NCI-H1694 treated with DMSO at 0.1 percent for 48 hours (cell line): ENCODE measurements at regions not wholly inside any gene's neighbourhood (a gene's known extent, or its start where the extent isn't known, plus 50 kb on each side); places are given as distances from the start of the nearest gene placed in this dataset.

Experiments used
- DNase-seq: peaks from one replicate; lab custom pipeline; 2025; lab: John Stamatoyannopoulos, UW

DNA sequence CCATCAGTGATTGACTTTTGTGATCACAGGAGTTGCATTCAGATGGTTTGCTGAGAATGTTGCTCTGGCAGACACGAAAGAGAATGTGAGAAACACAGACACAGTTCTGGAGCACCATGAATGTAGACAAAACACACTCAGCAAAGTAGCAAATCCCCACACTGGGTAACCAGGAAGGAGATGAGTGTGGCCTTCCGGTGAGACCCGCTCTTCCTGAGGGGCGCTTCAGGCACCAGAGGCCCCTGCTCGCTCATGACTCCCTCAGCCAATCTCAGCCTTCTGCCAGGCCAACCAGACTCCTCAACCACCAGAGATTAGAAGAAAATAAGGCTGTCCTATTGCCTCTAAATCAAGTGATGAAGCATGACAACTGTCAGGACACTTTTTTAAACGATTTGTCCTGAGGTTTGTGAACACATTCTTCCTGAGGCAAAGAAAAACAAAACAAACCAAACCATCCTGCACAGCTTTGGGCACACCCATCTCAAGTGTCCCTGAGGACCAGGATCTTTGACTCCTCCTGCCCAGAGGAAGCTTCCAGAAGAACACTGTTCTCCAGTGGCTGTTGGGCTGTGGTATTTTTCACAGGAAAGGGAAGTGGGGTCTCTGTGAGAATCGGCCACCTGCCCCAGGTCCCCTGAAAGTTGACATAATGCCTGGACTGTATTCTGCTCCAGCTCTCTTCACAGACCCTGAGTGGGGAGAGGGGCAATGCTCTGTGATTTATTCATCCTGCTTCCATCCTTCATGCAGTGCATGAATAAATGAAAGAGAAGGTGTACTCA is 152.8 kb downstream of the BCL11A start:
- DNase-seq, result no peak

DNA sequence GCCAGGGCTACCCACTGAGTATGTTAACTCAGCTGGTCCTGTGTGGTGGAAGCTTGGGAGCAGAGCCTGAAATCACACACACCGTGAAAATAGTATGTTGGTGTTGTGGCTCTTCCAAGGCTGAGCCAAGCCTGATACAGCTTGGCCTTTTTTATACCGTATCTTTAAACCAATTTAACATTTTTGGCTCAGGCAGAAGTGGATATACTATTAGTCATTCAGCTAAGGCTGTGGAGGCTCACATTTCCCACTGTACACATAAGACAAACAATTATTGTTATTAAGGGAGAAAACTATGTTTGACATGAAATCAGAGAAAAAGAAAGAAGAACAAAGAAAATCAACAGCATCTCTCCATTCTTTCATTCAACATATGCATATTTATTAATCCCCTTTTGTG is 159.0 kb downstream of the BCL11A start:
- no peak for DNase-seq

DNA sequence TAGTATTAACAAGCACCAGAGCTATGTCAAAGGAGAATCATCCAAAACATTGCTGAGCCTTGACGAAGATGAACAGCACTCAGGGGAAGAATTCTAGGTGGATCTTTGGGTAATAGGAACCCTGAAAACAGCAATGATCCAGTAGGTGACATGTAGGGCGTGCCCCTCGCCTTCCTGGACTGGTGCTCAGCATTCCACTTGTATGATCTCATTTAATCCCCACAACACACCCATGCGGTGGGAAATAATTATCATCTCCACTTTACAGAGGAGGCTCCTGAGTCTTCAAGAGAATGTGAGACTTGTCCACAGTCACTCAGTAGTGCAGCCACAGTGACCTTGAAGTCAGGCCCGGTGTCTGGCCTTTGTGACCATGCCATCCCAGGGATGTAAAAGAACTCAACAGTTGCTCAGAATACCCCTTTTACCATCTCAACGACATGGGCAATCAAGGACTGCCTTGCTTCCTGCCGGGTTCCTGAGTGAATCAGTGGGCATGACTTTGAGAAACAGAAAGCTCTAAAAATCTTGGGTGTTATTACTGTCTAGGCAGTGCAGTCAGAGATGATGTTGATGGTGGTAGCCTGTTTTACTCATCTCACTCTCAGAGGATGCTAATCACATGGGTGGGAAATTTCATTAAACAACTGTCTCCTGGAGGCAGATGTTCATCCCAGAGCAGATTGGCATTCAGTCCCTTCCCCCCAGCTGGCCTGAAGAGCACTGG is 161.6 kb downstream of the BCL11A start:
- DNase-seq, result no peak

DNA sequence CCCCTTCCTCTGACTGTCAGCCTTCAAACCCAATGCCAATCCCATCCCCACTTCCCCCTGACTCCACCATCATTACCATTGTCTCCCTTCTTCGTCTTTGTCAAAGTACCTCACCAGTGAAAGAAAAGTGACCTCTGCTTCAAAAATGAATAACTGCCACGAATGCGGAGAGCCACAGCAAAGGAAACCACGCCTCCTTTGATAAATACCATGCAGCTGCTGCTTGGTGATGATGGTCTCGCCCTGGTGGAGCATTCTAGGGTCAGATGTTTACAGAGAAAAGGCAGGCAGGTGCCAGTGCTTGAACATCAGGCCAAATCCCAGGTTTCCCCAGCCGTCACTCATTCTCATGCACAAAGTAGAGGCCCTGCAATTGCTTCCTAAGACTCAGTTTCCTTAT is 162.2 kb downstream of the BCL11A start:
- DNase-seq, result no peak

DNA sequence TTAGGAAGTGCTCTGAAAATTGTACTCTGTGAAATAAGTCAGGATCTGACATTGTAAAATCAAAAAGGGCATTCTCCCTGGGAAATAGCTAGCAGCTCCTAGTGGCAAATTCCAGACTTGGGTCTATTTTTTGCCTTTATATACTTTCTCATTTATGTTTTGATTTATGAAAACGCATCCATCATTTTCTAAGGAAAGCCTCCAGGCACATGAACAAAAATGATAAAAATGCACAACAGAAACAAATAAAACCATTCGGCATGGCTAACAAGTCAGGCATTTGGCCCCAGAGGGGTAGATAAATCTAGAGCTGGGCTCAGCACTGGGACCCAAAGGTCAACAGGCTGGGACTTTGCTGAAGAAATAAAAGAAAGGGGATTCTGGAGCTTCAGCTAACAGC is 167.0 kb downstream of the BCL11A start:
- DNase-seq, result no peak

DNA sequence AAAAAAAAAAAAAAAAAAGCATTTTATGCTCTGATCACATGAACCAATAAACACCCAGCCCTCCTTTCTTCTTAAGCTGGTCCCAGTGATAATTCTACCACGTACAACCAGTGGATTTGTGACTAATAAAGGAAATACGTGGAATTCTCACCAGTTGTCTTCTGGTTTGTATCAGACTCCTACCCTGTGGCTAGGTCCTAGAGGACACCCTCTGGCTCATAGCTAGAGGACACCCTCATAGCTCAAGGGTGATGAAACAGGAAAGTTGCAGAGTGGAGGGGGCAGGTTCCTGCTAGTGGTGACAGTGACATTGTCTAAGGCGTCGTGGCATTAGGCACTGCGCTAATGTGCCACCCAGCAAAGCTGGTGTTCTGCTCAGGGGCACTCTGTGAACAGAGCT is 167.8 kb downstream of the BCL11A start:
- no peak for DNase-seq

DNA sequence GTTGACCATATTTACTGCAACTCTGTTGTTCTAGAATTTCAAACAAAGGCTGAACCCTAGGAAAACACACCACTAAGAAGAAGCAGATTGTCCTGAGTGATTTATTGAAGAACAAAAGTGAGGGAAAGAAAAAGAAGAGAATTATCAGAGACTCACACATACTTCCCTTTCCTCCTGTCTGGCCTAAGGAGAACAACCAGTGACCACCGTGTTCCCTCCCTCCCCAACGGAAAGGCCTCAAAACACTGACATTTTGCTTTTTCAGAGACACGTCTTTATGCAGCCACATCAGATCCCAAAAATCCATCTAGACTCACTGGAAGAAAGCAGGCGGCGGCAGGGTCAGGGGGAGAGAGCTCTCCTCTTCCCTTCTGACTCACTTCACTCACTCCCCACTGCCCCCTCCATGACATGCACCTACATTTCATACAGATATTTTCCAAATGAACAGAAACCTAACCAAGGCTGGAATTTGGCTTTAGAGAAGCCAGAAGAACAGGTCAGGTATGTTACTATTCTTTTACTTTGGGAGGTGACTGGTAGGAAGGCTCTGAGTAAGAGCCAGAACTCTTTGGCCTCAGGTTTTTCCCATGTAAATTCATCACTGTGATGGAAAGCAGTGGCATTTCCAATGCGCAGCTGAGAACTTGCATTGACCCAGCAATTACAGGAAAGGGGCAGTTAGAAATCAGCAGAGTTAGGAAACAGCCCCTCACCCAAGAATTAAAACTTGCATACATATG is 169.9 kb downstream of the BCL11A start:
- no peak for DNase-seq

DNA sequence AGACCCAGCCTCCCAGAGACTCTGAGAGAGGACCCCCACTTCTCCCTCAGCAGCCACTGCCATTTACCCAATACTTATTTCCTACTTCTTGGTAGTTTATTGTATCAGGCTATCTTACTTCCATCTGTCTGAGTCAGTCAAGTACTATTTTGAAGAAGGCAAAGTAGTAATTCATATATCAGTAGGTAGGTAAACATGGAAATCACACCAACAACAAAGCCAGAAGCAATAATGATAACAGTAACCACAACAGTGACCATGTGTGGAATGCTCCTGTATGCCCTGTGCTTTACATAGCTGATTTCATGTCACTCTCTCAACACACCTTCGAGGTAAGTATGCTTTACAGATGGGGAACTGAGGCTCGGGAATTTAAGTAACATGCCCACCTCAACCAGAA is 173.0 kb downstream of the BCL11A start:
- no peak for DNase-seq

DNA sequence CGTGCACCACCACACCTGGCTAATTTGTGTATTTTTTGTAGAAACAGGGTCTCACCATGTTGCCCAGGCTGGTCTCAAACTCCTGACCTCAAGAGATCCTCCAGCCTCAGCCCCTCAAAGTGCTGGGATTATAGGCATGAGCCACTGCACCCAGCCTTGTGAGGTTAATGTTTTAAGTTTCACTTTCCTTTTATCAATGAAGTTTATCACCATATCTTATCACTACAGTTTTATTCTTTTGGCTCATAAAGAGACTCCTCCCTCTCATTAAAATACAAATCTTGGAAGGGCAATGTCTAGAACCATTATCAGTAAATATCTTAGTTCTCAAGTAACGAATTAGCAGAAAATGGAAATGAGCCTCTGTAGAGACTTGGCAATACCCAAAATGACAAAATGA is 173.8 kb downstream of the BCL11A start:
- no peak for DNase-seq

DNA sequence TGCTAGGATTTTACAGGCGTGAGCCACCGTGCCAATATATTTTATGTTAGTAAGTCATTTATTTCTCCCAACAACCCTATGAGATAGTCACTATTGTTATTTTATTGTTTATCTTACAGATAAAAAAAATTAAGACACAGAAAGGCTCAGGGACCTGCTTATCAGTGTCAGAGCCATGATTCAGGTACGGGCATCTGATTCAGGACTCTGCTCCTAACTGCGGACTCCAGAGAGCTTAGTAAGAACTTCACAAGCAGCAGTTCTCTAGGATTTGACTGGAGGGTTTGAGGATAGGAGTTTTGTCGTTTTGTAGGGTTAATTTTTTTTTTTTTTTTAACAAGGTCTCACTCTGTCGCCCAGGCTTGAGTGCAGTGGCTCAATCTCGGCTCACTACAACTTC is 174.2 kb downstream of the BCL11A start:
- DNase-seq, result no peak

DNA sequence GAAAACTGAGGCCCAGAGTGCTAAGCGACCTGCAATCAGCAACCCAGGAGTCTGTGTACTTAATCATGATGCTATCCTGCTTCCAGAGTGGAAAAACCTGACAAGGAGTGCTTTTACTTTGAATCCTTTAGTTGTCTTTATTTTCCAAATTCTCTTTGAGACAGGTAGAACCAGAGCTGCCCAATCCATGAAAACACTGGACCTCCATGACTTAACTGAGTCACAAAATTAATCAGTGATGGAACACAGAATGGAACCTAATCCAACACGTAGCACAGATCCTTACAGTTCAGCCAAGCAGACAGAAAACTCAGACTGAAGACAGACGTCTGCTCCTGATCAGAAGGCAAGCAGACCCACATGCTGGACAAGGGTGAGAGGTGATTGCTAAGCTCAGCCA is 175.6 kb downstream of the BCL11A start:
- no peak for DNase-seq

DNA sequence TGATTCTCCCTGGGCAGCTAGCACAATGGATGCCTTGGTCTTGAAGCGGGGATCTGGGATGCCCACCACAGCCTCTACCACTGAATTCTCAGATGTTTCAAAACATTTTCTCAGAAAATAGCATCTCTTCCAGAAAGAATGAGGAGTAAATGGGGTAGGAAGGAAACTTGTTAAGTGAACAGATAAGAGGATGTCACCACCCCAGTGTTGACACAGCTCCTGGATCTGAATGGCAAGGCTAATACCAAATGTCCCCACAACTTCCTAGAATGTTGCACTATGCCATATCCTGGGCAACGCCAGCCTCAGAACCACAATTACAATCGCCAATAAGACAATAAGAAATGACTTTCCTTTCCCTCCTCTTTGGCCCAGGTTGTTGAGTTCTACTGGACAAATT is 177.2 kb downstream of the BCL11A start:
- no peak for DNase-seq

DNA sequence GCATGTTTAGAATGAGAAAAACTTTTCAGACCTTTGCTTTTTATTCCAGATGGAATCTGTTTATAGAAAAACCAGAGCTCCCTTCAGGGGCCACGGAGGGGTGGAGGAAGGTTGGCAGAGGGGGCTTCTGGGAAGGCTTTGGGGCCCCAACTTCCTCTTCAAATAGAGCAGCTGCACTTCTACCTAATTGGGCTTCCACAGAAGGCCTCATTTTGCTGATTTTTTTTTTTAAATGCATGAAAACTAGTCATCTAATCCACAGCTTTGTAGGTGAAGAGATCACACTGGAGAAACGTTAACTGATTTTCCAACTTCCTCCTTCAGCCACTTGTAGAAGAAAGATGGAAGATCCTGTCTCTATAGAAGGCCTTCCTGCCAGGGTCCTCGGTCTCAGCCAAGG is 181.8 kb downstream of the BCL11A start:
- DNase-seq, result no peak

DNA sequence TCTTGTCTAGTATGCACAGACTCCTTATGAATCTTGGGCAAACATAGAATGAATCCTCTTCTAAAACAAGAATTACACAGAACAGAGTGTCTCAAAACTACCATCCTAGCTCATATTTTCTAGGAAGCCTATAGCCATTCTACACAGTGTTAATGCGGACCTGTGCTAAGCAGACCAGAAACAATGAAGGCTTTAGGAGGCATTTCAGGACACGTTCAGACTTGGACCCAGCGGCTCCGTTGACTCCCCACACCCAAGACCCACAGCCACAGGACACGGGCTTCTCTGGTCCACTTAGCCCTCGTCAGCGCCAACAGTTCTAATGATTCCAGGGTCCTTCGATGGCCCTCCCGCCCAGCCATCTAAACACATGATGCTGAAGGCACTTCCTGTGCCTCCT is 182.2 kb downstream of the BCL11A start:
- DNase-seq, result no peak

DNA sequence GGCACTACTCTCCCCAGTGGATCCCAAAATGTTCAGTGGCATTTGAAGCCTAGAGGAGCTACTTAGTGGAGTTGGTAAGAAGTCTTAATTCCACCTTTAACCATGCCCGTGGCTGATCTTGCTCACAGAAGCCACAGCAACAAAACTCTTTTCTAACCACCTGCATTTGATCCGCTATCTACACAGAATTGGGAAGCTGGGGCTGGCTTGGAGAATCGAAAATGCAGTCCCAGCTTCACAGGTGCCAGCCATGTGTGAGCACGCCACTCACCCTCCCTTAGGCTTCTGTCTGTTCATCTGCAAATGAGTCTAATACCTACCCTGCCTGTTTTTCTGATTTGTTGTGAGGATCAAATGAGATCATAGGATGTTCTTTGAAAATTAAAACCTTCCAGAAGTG is 182.6 kb downstream of the BCL11A start:
- no peak for DNase-seq

DNA sequence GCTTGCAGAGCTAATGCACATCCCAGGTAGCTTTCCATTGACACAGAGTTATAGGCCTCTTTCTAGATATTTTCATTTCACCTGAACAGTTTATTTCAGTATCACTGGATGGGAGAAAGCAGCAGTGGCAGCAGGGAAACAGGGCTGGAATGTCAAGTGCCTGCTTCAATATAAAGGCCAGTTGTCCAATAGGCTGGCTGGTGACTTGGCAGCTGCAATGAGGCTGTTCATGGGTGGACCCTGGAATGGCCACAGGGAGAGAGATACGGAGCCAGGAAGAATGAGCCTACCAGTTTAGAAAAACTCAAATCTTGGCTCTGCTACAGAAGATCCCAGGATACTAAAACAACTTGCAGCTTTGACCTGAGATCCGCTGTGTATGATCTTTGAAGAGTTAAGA is 185.0 kb downstream of the BCL11A start:
- no peak for DNase-seq

DNA sequence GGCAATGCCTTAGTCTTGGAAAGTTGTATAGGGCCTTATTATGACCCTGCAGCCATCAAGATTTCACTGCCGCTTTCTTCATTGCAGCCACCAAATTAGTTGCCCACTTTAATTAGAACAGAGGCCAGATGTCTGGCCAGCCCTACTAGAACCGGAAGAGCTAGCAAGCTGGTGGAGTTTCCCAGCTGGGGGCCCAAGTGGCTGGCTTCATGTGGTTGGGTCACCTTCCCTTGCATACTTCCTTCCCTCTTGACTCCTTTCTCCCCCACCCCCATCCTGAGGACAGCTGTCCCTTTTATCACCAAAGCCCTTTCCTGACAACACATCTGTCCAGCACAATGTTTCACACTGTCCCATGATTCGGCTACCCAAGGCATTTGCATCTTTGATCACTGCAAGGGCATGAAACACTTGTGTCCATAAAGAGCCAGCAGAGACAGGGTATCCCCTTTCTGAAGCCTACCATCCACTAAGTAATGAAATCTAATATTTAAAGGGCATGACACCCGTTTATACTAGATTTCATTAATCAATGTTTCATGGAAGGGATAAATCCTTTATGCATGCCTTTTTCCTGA is 187.2 kb downstream of the BCL11A start:
- DNase-seq, result no peak

DNA sequence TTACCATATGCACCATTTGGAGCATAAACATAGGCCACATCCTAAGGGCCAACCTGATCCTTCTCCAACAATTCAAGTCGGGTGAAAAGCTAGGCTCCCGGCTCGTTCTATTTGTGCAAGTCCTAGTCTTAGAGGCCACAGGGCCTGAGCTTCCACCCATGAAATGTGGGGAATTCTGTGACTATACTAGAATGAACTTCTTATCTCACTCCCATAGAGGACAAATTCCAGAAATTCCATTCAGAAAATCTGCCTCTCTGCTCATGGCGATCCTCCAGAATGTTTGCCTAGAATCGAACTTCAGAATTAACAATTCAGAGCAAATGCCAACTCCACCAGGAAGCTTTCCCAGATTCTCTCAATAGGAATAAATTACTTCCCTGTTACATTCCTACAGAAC is 187.9 kb downstream of the BCL11A start:
- DNase-seq, result no peak

DNA sequence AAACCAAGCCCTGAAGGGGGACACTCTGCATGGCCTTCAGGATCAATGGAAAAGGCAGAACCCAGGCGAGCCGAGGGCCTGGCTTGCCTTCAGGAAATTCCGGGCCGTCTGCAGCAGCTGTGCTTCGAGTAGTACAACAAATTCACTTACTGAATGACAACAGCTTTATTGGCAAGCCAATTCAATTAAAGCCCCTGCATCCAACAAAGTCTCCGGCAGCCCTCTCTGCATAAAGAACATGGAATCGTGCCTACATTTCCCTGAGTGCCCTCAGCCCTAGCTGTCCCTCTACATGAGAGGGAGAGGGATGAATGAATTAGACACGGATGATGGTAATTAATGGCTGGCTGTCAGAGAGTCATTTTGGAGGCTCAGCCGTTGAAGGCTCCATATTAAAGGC is 189.0 kb downstream of the BCL11A start:
- no peak for DNase-seq

DNA sequence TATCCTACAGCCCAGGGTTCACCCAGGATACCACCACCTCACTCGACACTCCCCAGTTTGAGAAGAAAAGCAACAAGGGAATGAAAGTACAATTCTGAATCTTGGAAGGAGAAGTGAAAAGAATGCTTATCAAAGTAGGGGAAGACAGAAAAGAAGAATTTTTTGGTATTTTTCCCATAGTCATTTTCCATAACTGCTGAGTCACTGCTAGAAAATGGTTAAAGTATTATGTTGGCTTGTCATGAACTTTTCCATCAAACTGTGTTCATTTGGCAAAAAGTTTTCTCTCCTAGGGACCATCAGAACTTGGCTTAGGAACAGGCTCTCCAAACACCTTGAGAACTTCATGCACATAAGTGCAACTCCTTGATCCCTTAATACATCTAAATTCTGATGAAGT is 192.0 kb downstream of the BCL11A start:
- DNase-seq, result no peak

DNA sequence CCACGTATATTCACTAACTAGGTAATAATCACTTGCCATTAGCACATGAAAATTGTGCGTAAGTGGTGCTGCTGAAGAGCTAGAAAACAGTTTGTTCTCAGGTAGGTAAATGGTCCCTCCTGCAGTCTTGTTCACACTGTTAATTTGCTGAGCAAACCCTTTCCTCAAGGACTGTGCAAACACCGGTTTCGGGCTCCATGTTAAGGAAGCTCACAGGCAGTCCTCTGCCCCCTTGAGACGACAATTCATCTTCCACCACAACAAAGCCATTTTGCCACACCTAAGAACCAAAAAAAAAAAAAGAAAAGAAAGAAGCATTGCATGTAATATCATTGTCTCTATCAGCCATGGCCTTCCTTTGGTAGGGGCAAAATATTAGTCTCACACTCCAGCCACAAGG is 193.9 kb downstream of the BCL11A start:
- DNase-seq, result no peak

DNA sequence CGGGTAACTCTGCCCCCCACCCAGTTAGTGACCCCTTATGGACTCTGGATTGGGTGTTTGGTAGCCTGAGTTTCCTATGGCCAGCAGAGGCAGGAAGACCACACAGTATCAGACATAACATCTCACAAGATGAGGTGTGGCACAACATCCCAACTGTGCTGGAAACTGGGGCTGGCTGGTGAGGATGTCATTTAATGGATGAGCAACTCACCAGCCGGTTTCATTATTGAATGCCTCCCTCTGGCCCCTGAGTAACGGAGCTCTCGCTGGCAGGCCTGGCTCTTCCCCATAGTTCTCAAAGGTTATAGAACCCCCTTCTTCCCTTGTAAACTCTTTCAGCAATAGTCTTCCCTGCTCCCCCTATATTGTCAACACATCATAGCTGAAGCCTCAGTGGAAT is 195.0 kb downstream of the BCL11A start:
- DNase-seq, result no peak

DNA sequence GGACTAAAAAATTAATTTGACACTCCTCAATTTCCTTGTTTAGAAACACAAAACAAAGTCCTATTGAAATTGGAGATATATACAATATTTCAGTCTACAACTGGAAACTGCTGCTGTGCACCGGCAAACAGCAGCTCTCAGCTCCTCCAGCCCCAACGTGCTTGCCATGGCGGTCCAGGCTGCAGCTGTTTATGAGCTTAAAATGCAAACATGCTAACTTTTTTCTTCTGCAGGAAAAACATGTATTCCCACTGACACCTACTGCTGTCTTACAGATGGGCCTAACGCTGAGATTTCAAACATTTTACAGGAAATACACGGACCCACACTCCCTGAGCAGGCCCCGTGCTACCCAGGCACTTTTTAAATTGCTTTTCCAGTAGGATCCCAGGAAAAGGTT is 195.5 kb downstream of the BCL11A start:
- no peak for DNase-seq
